ENCODE measurements at regions not wholly inside any gene's neighbourhood (a gene's known extent, or its start where the extent isn't known, plus 50 kb on each side); places are given as distances from the start of the nearest gene placed in this dataset.

DNA sequence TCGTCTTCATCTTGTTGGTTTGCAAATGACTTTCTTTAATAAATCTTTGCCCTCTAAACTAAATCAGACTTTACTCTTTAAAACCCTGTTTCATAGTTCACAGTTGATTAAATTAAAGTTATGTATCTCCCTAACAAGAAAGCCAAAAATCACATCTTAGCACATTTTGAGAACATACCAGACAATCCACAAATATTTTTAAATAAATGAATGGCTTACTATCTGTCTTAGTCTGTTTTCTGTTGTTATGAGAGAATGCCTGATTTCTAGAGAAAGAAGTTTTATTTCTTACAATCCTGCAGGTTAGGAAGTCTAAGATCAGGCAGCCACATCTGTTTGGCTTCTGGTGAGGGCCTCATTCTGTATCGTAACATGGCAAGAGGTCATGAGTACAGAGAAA lies 1090.2 kb upstream of the PIK3C3 start (continued):
- TF ChIP-seq, protein P1, sequence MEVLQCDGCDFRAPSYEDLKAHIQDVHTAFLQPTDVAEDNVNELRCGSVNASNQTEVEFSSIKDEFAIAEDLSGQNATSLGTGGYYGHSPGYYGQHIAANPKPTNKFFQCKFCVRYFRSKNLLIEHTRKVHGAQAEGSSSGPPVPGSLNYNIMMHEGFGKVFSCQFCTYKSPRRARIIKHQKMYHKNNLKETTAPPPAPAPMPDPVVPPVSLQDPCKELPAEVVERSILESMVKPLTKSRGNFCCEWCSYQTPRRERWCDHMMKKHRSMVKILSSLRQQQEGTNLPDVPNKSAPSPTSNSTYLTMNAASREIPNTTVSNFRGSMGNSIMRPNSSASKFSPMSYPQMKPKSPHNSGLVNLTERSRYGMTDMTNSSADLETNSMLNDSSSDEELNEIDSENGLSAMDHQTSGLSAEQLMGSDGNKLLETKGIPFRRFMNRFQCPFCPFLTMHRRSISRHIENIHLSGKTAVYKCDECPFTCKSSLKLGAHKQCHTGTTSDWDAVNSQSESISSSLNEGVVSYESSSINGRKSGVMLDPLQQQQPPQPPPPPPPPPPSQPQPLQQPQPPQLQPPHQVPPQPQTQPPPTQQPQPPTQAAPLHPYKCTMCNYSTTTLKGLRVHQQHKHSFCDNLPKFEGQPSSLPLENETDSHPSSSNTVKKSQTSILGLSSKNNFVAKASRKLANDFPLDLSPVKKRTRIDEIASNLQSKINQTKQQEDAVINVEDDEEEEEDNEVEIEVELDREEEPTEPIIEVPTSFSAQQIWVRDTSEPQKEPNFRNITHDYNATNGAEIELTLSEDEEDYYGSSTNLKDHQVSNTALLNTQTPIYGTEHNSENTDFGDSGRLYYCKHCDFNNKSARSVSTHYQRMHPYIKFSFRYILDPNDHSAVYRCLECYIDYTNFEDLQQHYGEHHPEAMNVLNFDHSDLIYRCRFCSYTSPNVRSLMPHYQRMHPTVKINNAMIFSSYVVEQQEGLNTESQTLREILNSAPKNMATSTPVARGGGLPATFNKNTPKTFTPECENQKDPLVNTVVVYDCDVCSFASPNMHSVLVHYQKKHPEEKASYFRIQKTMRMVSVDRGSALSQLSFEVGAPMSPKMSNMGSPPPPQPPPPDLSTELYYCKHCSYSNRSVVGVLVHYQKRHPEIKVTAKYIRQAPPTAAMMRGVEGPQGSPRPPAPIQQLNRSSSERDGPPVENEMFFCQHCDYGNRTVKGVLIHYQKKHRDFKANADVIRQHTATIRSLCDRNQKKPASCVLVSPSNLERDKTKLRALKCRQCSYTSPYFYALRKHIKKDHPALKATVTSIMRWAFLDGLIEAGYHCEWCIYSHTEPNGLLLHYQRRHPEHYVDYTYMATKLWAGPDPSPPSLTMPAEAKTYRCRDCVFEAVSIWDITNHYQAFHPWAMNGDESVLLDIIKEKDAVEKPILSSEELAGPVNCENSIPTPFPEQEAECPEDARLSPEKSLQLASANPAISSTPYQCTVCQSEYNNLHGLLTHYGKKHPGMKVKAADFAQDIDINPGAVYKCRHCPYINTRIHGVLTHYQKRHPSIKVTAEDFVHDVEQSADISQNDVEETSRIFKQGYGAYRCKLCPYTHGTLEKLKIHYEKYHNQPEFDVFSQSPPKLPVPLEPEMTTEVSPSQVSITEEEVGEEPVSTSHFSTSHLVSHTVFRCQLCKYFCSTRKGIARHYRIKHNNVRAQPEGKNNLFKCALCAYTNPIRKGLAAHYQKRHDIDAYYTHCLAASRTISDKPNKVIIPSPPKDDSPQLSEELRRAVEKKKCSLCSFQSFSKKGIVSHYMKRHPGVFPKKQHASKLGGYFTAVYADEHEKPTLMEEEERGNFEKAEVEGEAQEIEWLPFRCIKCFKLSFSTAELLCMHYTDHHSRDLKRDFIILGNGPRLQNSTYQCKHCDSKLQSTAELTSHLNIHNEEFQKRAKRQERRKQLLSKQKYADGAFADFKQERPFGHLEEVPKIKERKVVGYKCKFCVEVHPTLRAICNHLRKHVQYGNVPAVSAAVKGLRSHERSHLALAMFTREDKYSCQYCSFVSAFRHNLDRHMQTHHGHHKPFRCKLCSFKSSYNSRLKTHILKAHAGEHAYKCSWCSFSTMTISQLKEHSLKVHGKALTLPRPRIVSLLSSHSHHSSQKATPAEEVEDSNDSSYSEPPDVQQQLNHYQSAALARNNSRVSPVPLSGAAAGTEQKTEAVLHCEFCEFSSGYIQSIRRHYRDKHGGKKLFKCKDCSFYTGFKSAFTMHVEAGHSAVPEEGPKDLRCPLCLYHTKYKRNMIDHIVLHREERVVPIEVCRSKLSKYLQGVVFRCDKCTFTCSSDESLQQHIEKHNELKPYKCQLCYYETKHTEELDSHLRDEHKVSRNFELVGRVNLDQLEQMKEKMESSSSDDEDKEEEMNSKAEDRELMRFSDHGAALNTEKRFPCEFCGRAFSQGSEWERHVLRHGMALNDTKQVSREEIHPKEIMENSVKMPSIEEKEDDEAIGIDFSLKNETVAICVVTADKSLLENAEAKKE (CRISPR knock-in tag; IDR thresholded peaks at IDR 0.05): no peak
- TF ChIP-seq POLR2AphosphoS5 (IDR thresholded peaks at IDR 0.05; ENCODE audit: low read depth) (no peak), CREB1 (CRISPR knock-in tag; IDR thresholded peaks at IDR 0.05; ENCODE audit: low read depth) (no peak), JUNB (IDR thresholded peaks at IDR 0.05; ENCODE audit: unreplicated experiment) (no peak), ZNF331 (CRISPR knock-in tag; IDR thresholded peaks at IDR 0.05; ENCODE audit: low read depth) (no peak), NANOG (IDR thresholded peaks at IDR 0.05; ENCODE audit: borderline replicate concordance) (no peak)
- TF ChIP-seq, protein P2, sequence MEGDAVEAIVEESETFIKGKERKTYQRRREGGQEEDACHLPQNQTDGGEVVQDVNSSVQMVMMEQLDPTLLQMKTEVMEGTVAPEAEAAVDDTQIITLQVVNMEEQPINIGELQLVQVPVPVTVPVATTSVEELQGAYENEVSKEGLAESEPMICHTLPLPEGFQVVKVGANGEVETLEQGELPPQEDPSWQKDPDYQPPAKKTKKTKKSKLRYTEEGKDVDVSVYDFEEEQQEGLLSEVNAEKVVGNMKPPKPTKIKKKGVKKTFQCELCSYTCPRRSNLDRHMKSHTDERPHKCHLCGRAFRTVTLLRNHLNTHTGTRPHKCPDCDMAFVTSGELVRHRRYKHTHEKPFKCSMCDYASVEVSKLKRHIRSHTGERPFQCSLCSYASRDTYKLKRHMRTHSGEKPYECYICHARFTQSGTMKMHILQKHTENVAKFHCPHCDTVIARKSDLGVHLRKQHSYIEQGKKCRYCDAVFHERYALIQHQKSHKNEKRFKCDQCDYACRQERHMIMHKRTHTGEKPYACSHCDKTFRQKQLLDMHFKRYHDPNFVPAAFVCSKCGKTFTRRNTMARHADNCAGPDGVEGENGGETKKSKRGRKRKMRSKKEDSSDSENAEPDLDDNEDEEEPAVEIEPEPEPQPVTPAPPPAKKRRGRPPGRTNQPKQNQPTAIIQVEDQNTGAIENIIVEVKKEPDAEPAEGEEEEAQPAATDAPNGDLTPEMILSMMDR (conservative IDR thresholded peaks at IDR 0.05; ENCODE audit: low read depth in 2 of 2): no peak

DNA sequence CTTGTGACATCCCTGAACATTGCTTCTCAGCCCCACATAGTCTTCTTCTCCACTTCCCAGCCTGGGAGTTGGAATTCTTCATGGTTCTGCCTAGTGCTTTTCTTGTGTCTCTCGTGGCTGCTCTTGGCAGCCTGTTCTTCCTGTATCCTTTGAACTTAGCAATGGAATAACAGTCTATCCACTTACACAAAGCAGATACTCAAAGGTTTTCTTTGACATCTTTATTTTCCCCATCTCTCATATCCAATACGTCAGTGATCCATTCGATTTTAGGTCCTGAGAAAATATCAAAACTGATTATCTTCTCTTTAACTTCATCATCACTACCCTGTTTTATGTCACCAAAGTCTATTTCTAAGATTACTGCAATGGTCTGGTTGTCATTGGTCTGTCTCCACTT lies 1091.2 kb upstream of the PIK3C3 start:
- Mint-ChIP-seq H3K4me3 (no peak overlapping the region), H3K9me3 (peaks cover 7% of the 10 kb centered on the region), H3K4me1 (peaks cover 7% of the 10 kb centered on the region; the same call in 2 of the 3 replicates), H3K27me3 (ENCODE audit: insufficient read depth, low read depth, poor library complexity) (no peaks in the 10 kb centered on the region), H3K36me3 (ENCODE audit: low read depth) (peaks cover 8% of the 10 kb centered on the region), H3K27ac (no peak overlapping the region)
- Histone ChIP-seq H3K36me3 (ENCODE audit: insufficient read depth) (no peaks in the 10 kb centered on the region), H3K27ac (ENCODE audit: low read depth) (no peak overlapping the region), H4K20me1 (replicated peaks; ENCODE audit: insufficient read depth) (no peaks in the 10 kb centered on the region), H3K4me1 (ENCODE audit: insufficient read depth) (no peaks in the 10 kb centered on the region; the same call in 1 of the 2 replicates), H3K27me3 (ENCODE audit: insufficient read depth) (no peaks in the 10 kb centered on the region), H3K79me2 (replicated peaks; ENCODE audit: insufficient read depth) (no peaks in the 10 kb centered on the region), H3K9me2 (ENCODE audit: insufficient read depth) (no peaks in the 10 kb centered on the region; the same call in 1 of the 2 replicates), H2AFZ (no peak overlapping the region), H3K4me2 (no peak overlapping the region), H3F3A (replicated peaks; ENCODE audit: low read depth) (no peaks in the 10 kb centered on the region), H3K4me3 (no peak overlapping the region)
- no peak for ATAC-seq
- DNase-seq (ENCODE audit: low spot score): no peak
- TF ChIP-seq, protein P3, sequence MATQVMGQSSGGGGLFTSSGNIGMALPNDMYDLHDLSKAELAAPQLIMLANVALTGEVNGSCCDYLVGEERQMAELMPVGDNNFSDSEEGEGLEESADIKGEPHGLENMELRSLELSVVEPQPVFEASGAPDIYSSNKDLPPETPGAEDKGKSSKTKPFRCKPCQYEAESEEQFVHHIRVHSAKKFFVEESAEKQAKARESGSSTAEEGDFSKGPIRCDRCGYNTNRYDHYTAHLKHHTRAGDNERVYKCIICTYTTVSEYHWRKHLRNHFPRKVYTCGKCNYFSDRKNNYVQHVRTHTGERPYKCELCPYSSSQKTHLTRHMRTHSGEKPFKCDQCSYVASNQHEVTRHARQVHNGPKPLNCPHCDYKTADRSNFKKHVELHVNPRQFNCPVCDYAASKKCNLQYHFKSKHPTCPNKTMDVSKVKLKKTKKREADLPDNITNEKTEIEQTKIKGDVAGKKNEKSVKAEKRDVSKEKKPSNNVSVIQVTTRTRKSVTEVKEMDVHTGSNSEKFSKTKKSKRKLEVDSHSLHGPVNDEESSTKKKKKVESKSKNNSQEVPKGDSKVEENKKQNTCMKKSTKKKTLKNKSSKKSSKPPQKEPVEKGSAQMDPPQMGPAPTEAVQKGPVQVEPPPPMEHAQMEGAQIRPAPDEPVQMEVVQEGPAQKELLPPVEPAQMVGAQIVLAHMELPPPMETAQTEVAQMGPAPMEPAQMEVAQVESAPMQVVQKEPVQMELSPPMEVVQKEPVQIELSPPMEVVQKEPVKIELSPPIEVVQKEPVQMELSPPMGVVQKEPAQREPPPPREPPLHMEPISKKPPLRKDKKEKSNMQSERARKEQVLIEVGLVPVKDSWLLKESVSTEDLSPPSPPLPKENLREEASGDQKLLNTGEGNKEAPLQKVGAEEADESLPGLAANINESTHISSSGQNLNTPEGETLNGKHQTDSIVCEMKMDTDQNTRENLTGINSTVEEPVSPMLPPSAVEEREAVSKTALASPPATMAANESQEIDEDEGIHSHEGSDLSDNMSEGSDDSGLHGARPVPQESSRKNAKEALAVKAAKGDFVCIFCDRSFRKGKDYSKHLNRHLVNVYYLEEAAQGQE (IDR thresholded peaks at IDR 0.05; ENCODE audit: unreplicated experiment): no peak
- TF ChIP-seq EZH2phosphoT487 (IDR thresholded peaks at IDR 0.05; ENCODE audit: unreplicated experiment): no peak
- no peak for TF ChIP-seq CREB1 (CRISPR knock-in tag; IDR thresholded peaks at IDR 0.05; ENCODE audit: low read depth)
- TF ChIP-seq EZH2 (IDR thresholded peaks at IDR 0.05; ENCODE audit: low read depth, unreplicated experiment): no peak

All from GM23338 (cell line).